ENCODE measurements at regions not wholly inside any gene's neighbourhood (a gene's known extent, or its start where the extent isn't known, plus 50 kb on each side); places are given as distances from the start of the nearest gene placed in this dataset.

DNA sequence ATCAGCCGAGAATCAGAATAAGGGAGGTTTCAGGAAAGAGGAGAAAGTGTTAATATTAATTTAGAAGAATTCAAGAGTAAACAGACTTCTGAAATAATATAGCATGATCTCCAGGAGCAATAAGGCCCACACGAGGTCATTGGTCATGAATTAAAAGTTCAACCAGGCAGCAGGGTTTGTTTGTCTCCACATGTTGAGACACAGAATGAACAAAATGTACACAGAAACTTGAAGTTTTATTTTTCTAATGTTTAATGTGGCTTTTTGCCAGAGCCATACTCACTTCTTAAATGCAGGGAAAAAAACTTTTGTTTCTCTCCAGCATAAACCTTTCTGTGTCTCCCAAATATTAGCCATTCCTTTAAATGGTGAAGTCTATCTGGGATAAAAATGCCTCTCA lies 504.5 kb downstream of the HDGFL1 start:
- Histone ChIP-seq H3K4me3 (ENCODE audit: low read length) (no peak overlapping the region), H3K27me3 (ENCODE audit: control insufficient read depth, low read length) (no peaks in the 10 kb centered on the region), H3K9me2 (replicated peaks; ENCODE audit: control insufficient read depth, low read length) (no peaks in the 10 kb centered on the region), H3K27ac (ENCODE audit: low read depth, low read length) (no peak overlapping the region), H4K20me1 (ENCODE audit: control insufficient read depth, insufficient read depth, low read depth, low read length) (no peaks in the 10 kb centered on the region), H3K36me3 (ENCODE audit: control insufficient read depth, low read length) (no peaks in the 10 kb centered on the region), H3K79me2 (ENCODE audit: control insufficient read depth, low read length) (no peaks in the 10 kb centered on the region), H3K9me3 (ENCODE audit: control insufficient read depth, insufficient read depth, low read length) (no peaks in the 10 kb centered on the region; the same call in 1 of the 2 replicates), H3K4me2 (ENCODE audit: low read length) (no peak overlapping the region), H3K4me1 (ENCODE audit: control insufficient read depth, low read length) (no peaks in the 10 kb centered on the region), H3F3A (ENCODE audit: control insufficient read depth, insufficient read depth) (no peaks in the 10 kb centered on the region)
- TF ChIP-seq EZH2phosphoT487 (IDR thresholded peaks at IDR 0.05; ENCODE audit: borderline replicate concordance, low read length) = no peak
- TF ChIP-seq, protein P1, sequence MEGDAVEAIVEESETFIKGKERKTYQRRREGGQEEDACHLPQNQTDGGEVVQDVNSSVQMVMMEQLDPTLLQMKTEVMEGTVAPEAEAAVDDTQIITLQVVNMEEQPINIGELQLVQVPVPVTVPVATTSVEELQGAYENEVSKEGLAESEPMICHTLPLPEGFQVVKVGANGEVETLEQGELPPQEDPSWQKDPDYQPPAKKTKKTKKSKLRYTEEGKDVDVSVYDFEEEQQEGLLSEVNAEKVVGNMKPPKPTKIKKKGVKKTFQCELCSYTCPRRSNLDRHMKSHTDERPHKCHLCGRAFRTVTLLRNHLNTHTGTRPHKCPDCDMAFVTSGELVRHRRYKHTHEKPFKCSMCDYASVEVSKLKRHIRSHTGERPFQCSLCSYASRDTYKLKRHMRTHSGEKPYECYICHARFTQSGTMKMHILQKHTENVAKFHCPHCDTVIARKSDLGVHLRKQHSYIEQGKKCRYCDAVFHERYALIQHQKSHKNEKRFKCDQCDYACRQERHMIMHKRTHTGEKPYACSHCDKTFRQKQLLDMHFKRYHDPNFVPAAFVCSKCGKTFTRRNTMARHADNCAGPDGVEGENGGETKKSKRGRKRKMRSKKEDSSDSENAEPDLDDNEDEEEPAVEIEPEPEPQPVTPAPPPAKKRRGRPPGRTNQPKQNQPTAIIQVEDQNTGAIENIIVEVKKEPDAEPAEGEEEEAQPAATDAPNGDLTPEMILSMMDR (IDR thresholded peaks at IDR 0.05; ENCODE audit: low read depth, low read length, poor library complexity, severe bottlenecking) = no peak

DNA sequence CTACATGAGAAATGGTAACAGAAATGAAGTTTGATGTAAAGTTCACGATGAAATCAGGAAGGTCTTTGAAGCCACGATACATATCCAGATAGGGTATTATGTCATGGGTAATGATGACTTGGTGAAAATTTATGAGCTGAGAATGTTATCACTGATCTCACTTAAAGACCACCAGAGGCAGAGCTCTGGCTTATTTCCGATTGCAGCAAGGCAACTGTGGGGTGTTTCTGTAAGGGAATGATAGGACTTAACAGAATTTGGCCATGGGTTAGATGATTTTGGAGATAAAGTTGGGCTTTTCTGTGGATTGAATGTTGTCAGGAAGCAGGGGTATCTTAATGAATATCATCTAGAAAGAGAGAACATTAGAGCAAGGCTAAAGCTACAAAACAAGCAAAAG lies 508.4 kb downstream of the HDGFL1 start:
- H3K79me2 ChIP-seq (ENCODE audit: control insufficient read depth, low read length) = no peaks in the 10 kb centered on the region
- TF ChIP-seq, protein P1 (IDR thresholded peaks at IDR 0.05; ENCODE audit: low read depth, low read length, poor library complexity, severe bottlenecking) = no peak
- no peak for TF ChIP-seq EZH2phosphoT487 (IDR thresholded peaks at IDR 0.05; ENCODE audit: borderline replicate concordance, low read length)
- H3K9me2 ChIP-seq (replicated peaks; ENCODE audit: control insufficient read depth, low read length) = no peaks in the 10 kb centered on the region
- no peaks in the 10 kb centered on the region for H3K27me3 ChIP-seq (ENCODE audit: control insufficient read depth, low read length)
- H3K4me3 ChIP-seq (ENCODE audit: low read length) = no peak overlapping the region
- no peak overlapping the region for H3K4me2 ChIP-seq (ENCODE audit: low read length)
- no peaks in the 10 kb centered on the region for H3K9me3 ChIP-seq (ENCODE audit: control insufficient read depth, insufficient read depth, low read length)
- H3K27ac ChIP-seq (ENCODE audit: low read depth, low read length) = no peak overlapping the region
- H4K20me1 ChIP-seq (ENCODE audit: control insufficient read depth, insufficient read depth, low read depth, low read length) = no peaks in the 10 kb centered on the region
- H3F3A ChIP-seq (ENCODE audit: control insufficient read depth, insufficient read depth) = no peaks in the 10 kb centered on the region
- H3K4me1 ChIP-seq (ENCODE audit: control insufficient read depth, low read length) = no peaks in the 10 kb centered on the region
- no peaks in the 10 kb centered on the region for H3K36me3 ChIP-seq (ENCODE audit: control insufficient read depth, low read length)

DNA sequence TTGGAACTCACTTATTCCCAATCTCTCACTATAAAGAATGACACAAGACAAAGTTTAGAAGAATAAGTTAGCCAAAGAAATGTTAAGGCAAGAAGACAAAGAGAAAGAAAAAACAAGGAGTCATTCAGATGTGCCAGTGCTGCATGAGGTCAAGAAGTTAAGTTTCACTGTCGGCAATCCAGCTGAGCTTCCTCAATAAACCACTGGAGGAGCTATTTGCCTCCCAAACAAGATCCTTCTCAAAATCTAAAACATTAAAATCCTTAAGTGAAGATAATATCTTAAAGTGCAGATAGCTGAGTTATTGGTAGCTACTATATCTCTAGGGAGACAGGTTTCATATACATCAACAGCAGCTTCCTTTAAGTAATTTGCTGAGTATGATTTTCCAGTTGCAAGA lies 512.3 kb downstream of the HDGFL1 start:
- no peaks in the 10 kb centered on the region for H3F3A ChIP-seq (ENCODE audit: control insufficient read depth, insufficient read depth)

More for the DNA sequence above, 512.3 kb downstream of the HDGFL1 start:
- no peak overlapping the region for H3K4me3 ChIP-seq (ENCODE audit: low read length)
- H3K27me3 ChIP-seq (ENCODE audit: control insufficient read depth, low read length) = no peaks in the 10 kb centered on the region
- no peaks in the 10 kb centered on the region for H3K9me2 ChIP-seq (replicated peaks; ENCODE audit: control insufficient read depth, low read length)
- no peak overlapping the region for H3K4me2 ChIP-seq (ENCODE audit: low read length)
- no peaks in the 10 kb centered on the region for H3K79me2 ChIP-seq (ENCODE audit: control insufficient read depth, low read length)
- no peaks in the 10 kb centered on the region for H3K4me1 ChIP-seq (ENCODE audit: control insufficient read depth, low read length)
- no peaks in the 10 kb centered on the region for H3K36me3 ChIP-seq (ENCODE audit: control insufficient read depth, low read length)
- H3K27ac ChIP-seq (ENCODE audit: low read depth, low read length) = no peak overlapping the region
- H3K9me3 ChIP-seq (ENCODE audit: control insufficient read depth, insufficient read depth, low read length) = no peaks in the 10 kb centered on the region
- no peaks in the 10 kb centered on the region for H4K20me1 ChIP-seq (ENCODE audit: control insufficient read depth, insufficient read depth, low read depth, low read length)
- no peak for TF ChIP-seq EZH2phosphoT487 (IDR thresholded peaks at IDR 0.05; ENCODE audit: borderline replicate concordance, low read length)
- TF ChIP-seq, protein P1 (IDR thresholded peaks at IDR 0.05; ENCODE audit: low read depth, low read length, poor library complexity, severe bottlenecking) = no peak

All from DOHH2 (cell line).